Epithelial cell of proximal tubule (primary cell): ENCODE measurements at regions not wholly inside any gene's neighbourhood (a gene's known extent, or its start where the extent isn't known, plus 50 kb on each side); places are given as distances from the start of the nearest gene placed in this dataset.

Experiments used
- DNase-seq: peaks from one replicate; pipeline ENCODE4 v3.0.0-alpha.2; 2011; ENCODE audit warnings: low read depth
- H3K4me3 ChIP-seq: 2 replicates; pipeline ENCODE4 v1.5.1; 2011; ENCODE audit warnings: low read depth, mild to moderate bottlenecking, low read length
- CTCF ChIP-seq: conservative IDR thresholded peaks from 2 replicates; pipeline ENCODE4 v1.5.1; 2012; ENCODE audit warnings: low read depth, mild to moderate bottlenecking, low read length

DNA sequence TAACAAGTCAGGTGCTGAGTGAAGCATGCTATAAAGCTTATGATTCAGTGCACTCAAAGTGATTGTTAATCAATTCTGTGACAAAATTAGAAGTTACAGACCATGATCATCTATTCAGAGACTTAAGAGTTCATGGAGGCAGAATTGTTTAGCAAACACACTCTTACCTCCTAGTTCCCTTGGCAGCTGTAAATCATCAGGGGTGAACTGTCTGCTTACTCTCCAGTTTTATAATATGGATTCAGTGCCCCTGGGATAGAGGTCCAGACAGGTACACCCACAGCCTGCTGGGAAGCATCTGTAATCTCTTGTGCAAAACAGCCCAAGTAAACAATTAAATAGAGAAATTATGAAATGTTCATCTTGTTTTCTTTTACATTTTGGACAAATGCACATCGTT, 835.0 kb upstream of the COBL start:
- H3K4me3 ChIP-seq, result no peak overlapping the region
- no peak for TF ChIP-seq CTCF
- no peak for DNase-seq

DNA sequence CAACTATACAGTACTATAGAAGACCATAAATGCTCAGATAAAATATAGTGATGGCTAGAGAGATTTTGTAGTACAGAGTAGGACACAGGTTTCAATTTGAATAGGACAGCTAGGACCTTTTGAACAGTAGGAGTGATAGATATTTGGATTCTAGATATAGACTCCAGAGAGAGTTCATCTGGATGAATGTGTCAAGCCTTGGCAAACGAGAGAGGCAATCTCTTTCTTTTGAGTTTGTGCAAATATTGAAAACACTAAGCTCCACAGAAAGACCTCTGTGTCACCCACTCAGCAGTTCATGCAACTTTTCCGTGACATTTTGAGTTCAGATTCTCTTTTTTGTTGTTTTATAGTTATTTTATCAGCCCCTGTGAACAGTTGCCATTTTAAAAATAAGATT, 834.3 kb upstream of the COBL start:
- TF ChIP-seq CTCF, result no peak
- H3K4me3 ChIP-seq, result no peak overlapping the region
- DNase-seq, result no peak

- H3K4me3 ChIP-seq, result no peak overlapping the region
- no peak for TF ChIP-seq CTCF
- DNase-seq, result no peak
Measured at GRCh38 chr7:52146871-52147634, 830.4 kb upstream of the COBL start.

- no peak overlapping the region for H3K4me3 ChIP-seq
- no peak for DNase-seq
- no peak for TF ChIP-seq CTCF
Measured at GRCh38 chr7:52143219-52143618, 826.6 kb upstream of the COBL start.

- no peak for DNase-seq
- H3K4me3 ChIP-seq, result no peak overlapping the region
- TF ChIP-seq CTCF, result no peak
Measured at GRCh38 chr7:52140851-52141250, 824.2 kb upstream of the COBL start.

GRCh38 chr7:52135403-52135802, 818.8 kb upstream of the COBL start:
- no peak for TF ChIP-seq CTCF
- no peak for DNase-seq

DNA sequence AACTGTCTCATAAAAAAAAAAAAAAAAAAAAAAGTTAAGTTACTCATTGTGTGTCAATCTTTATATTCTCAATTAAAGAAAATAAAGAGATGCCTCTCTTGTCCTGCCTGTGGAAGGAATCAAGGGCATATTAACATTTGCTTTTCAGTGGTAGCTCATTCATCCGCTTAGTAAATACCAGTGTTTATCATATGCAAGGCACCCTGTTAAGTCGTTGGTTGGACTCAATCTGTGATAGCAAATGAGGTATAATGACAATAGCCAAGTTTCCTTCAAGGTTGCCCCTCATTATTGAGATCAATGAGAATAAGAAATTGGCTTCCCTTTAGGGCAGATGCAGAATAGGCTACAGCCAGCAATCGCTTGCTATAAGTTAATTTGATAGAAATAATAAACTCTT, 812.7 kb upstream of the COBL start:
- TF ChIP-seq CTCF, result no peak
- no peak for DNase-seq

More at GRCh38 chr7:52135403-52135802, 818.8 kb upstream of the COBL start:
- H3K4me3 ChIP-seq, result no peak overlapping the region

More for the DNA sequence above, 812.7 kb upstream of the COBL start:
- H3K4me3 ChIP-seq, result no peak overlapping the region
